ENCODE measurements at regions not wholly inside any gene's neighbourhood (a gene's known extent, or its start where the extent isn't known, plus 50 kb on each side); places are given as distances from the start of the nearest gene placed in this dataset.

GRCh38 chr22:48702573-48703264 lies 1125.0 kb downstream of the BRD1 start (continued):
- TF ChIP-seq ZNF318 (CRISPR knock-in tag; IDR thresholded peaks at IDR 0.05) (no peak), E2F5 (CRISPR knock-in tag; conservative IDR thresholded peaks at IDR 0.05) (no peak), ZNF101 (CRISPR knock-in tag; IDR thresholded peaks at IDR 0.05; ENCODE audit: borderline replicate concordance, low read depth) (no peak), ARID2 (CRISPR knock-in tag; IDR thresholded peaks at IDR 0.05; ENCODE audit: borderline replicate concordance) (no peak), PRMT3 (CRISPR knock-in tag; IDR thresholded peaks at IDR 0.05; ENCODE audit: borderline replicate concordance, low read depth) (no peak), U2AF2 (IDR thresholded peaks at IDR 0.05; ENCODE audit: low read depth, low read length) (peak; percentile 42; the same call in 1 of the 2 replicates), RXRA (CRISPR knock-in tag; IDR thresholded peaks at IDR 0.05) (peak; percentile 88), MTF1 (CRISPR knock-in tag; IDR thresholded peaks at IDR 0.05) (no peak), ZNF749 (CRISPR knock-in tag; IDR thresholded peaks at IDR 0.05; ENCODE audit: borderline replicate concordance) (peak; percentile 58; the same call in 1 of the 2 replicates), ZGPAT (CRISPR knock-in tag; IDR thresholded peaks at IDR 0.05) (peak; percentile 95), TEF (CRISPR knock-in tag; IDR thresholded peaks at IDR 0.05) (no peak), ZNF362 (CRISPR knock-in tag; IDR thresholded peaks at IDR 0.05; ENCODE audit: borderline replicate concordance) (peak; percentile 54; the same call in 1 of the 2 replicates), TFDP1 (CRISPR knock-in tag; IDR thresholded peaks at IDR 0.05; ENCODE audit: borderline replicate concordance) (peak; percentile 59; the same call in 1 of the 2 replicates), ZFYVE20 (CRISPR knock-in tag; IDR thresholded peaks at IDR 0.05; ENCODE audit: borderline replicate concordance, low read depth) (no peak)

Data from HepG2 (cell line).